Lower leg skin (tissue), 3 donors: ENCODE measurements at regions not wholly inside any gene's neighbourhood (a gene's known extent, or its start where the extent isn't known, plus 50 kb on each side); places are given as distances from the start of the nearest gene placed in this dataset.

ENCODE experiments used
- CTCF ChIP-seq, 3 donors: fragments of 450-650 bp; IDR thresholded peaks; one replicate each; pipeline ENCODE4 v1.5.1; 2016; ENCODE audit warnings: antibody characterized with exemption in 3 of 3, mild to moderate bottlenecking in 3 of 3, moderate library complexity in 2 of 3
- POLR2A ChIP-seq, 2 donors: fragments of 450-650 bp; IDR thresholded peaks; one replicate each; pipeline ENCODE4 v1.6.1; 2016 to 2017; ENCODE audit warnings: antibody characterized with exemption in 2 of 2, mild to moderate bottlenecking in 1 of 2, moderate library complexity in 1 of 2

- TF ChIP-seq CTCF (IDR thresholded peaks at IDR 0.05) (no peak), POLR2A (IDR thresholded peaks at IDR 0.05) (no peak)
These were observed 470.3 kb downstream of the PTPRC start for GRCh38 chr1:199109160-199109559.
